RWPE2 (cell line): ENCODE measurements at regions not wholly inside any gene's neighbourhood (a gene's known extent, or its start where the extent isn't known, plus 50 kb on each side); places are given as distances from the start of the nearest gene placed in this dataset.

Experiments
- ATAC-seq: fragments of 200-7000 bp; cut with Tn5 transposase; 3 replicates; pipeline ENCODE4 v1.9.1; 2021; ENCODE audit warnings: low read depth
- DNase-seq: peaks from one replicate; pipeline ENCODE4 v3.0.0-alpha.2; 2020; ENCODE audit warnings: low spot score
- H3K27ac ChIP-seq: fragments of 450-650 bp; 2 replicates; pipeline ENCODE4 v1.5.1; 2017; ENCODE audit warnings: mild to moderate bottlenecking; ENCODE audit not compliant: poor library complexity, severe bottlenecking
- H3K27me3 ChIP-seq: fragments of 250-450 bp; sonication (Bioruptor Pico); 2 replicates; pipeline ENCODE4 v1.5.1; 2021; ENCODE audit warnings: mild to moderate bottlenecking, moderate library complexity; ENCODE audit not compliant: insufficient read depth, poor library complexity, severe bottlenecking
- H3K36me3 ChIP-seq: fragments of 250-450 bp; sonication (Bioruptor Pico); 2 replicates; pipeline ENCODE4 v1.5.1; 2020; ENCODE audit warnings: low read depth, mild to moderate bottlenecking, moderate library complexity
- H3K4me1 ChIP-seq: fragments of 250-450 bp; sonication (Bioruptor Pico); 2 replicates; pipeline ENCODE4 v1.5.1; 2021; ENCODE audit warnings: mild to moderate bottlenecking, moderate library complexity; ENCODE audit not compliant: insufficient read depth, poor library complexity, severe bottlenecking
- H3K4me3 ChIP-seq: fragments of 250-450 bp; sonication (Bioruptor Pico); 2 replicates; pipeline ENCODE4 v1.5.1; 2021; ENCODE audit warnings: mild to moderate bottlenecking, moderate library complexity; ENCODE audit not compliant: severe bottlenecking
- H3K9me3 ChIP-seq: fragments of 250-450 bp; sonication (Bioruptor Pico); 2 replicates; pipeline ENCODE4 v1.5.1; 2021; ENCODE audit warnings: mild to moderate bottlenecking, moderate library complexity; ENCODE audit not compliant: severe bottlenecking
- CTCF ChIP-seq: fragments of 450-650 bp; IDR thresholded peaks from one replicate; pipeline ENCODE4 v1.5.1; 2017; ENCODE audit warnings: mild to moderate bottlenecking, moderate library complexity; ENCODE audit not compliant: poor library complexity, severe bottlenecking

- no peak for TF ChIP-seq CTCF
- Histone ChIP-seq H3K4me3 (no peak overlapping the region), H3K27me3 (no peaks in the 10 kb centered on the region), H3K4me1 (no peaks in the 10 kb centered on the region), H3K27ac (no peak overlapping the region), H3K9me3 (no peaks in the 10 kb centered on the region), H3K36me3 (no peaks in the 10 kb centered on the region)
- DNase-seq (no peak), ATAC-seq (no peak)
Measured at GRCh38 chr15:49748791-49749190, 127.9 kb downstream of the DTWD1 start.

GRCh38 chr15:49750553-49750952 lies 129.7 kb downstream of the DTWD1 start:
- DNase-seq: no peak
- no peaks in the 10 kb centered on the region for H3K27me3 ChIP-seq
- no peaks in the 10 kb centered on the region for H3K4me1 ChIP-seq
- H3K4me3 ChIP-seq: no peak overlapping the region
- ATAC-seq: no peak
- no peak overlapping the region for H3K27ac ChIP-seq
- TF ChIP-seq CTCF: no peak
- no peaks in the 10 kb centered on the region for H3K36me3 ChIP-seq
- H3K9me3 ChIP-seq: no peaks in the 10 kb centered on the region

GRCh38 chr15:49751191-49751590 lies 130.3 kb downstream of the DTWD1 start:
- Histone ChIP-seq H3K4me3 (no peak overlapping the region), H3K36me3 (no peaks in the 10 kb centered on the region), H3K27me3 (no peaks in the 10 kb centered on the region), H3K4me1 (no peaks in the 10 kb centered on the region), H3K27ac (no peak overlapping the region), H3K9me3 (no peaks in the 10 kb centered on the region)
- no peak for DNase-seq
- no peak for ATAC-seq
- no peak for TF ChIP-seq CTCF

GRCh38 chr15:49751751-49752150 lies 130.9 kb downstream of the DTWD1 start:
- no peak for ATAC-seq
- no peaks in the 10 kb centered on the region for H3K4me1 ChIP-seq
- H3K27ac ChIP-seq: no peak overlapping the region
- no peak for TF ChIP-seq CTCF
- H3K36me3 ChIP-seq: no peaks in the 10 kb centered on the region
- H3K27me3 ChIP-seq: no peaks in the 10 kb centered on the region
- no peaks in the 10 kb centered on the region for H3K9me3 ChIP-seq
- DNase-seq: no peak
- no peak overlapping the region for H3K4me3 ChIP-seq

GRCh38 chr15:49752517-49752916 lies 131.7 kb downstream of the DTWD1 start:
- H3K9me3 ChIP-seq: no peaks in the 10 kb centered on the region
- no peaks in the 10 kb centered on the region for H3K27me3 ChIP-seq
- no peak for DNase-seq
- no peak overlapping the region for H3K4me3 ChIP-seq
- no peaks in the 10 kb centered on the region for H3K36me3 ChIP-seq
- ATAC-seq: no peak
- no peak overlapping the region for H3K27ac ChIP-seq
- no peaks in the 10 kb centered on the region for H3K4me1 ChIP-seq
- TF ChIP-seq CTCF: no peak
